Glutamatergic neuron (in vitro differentiated cells): ENCODE measurements at regions not wholly inside any gene's neighbourhood (a gene's known extent, or its start where the extent isn't known, plus 50 kb on each side); places are given as distances from the start of the nearest gene placed in this dataset.

Experiments used
- DNase-seq: peaks from one replicate; pipeline ENCODE4 v3.0.0; 2022
- H3K27ac Mint-ChIP-seq: one replicate; pipeline ENCODE4 v1.8.0; 2020; ENCODE audit warnings: mild to moderate bottlenecking, mixed read lengths, inconsistent platforms; ENCODE audit not compliant: unreplicated experiment
- H3K27me3 Mint-ChIP-seq: one replicate; pipeline ENCODE4 v1.8.0; 2020; ENCODE audit warnings: mild to moderate bottlenecking, moderate library complexity, mixed read lengths, inconsistent platforms; ENCODE audit not compliant: unreplicated experiment
- H3K36me3 Mint-ChIP-seq: one replicate; pipeline ENCODE4 v1.8.0; 2020; ENCODE audit warnings: mild to moderate bottlenecking, mixed read lengths, inconsistent platforms; ENCODE audit not compliant: unreplicated experiment
- H3K4me1 Mint-ChIP-seq: one replicate; pipeline ENCODE4 v1.8.0; 2020; ENCODE audit warnings: mild to moderate bottlenecking, low read depth, mixed read lengths, inconsistent platforms; ENCODE audit not compliant: unreplicated experiment
- H3K4me3 Mint-ChIP-seq: one replicate; pipeline ENCODE4 v1.8.0; 2020; ENCODE audit warnings: mild to moderate bottlenecking, mixed read lengths, inconsistent platforms; ENCODE audit not compliant: unreplicated experiment
- H3K9me3 Mint-ChIP-seq: one replicate; pipeline ENCODE4 v1.8.0; 2020; ENCODE audit warnings: mild to moderate bottlenecking, moderate library complexity, mixed read lengths, inconsistent platforms; ENCODE audit not compliant: unreplicated experiment
- TF ChIP-seq, protein P1 (sequence below): fragments of 200-600 bp; sonication (generic); IDR thresholded peaks from one replicate; pipeline ENCODE4 v1.5.0; 2021; ENCODE audit not compliant: partially characterized antibody, unreplicated experiment

- peaks cover 8% of the 10 kb centered on the region for H3K9me3 Mint-ChIP-seq
- H3K4me3 Mint-ChIP-seq, result no peak overlapping the region
- H3K36me3 Mint-ChIP-seq, result peaks cover 19% of the 10 kb centered on the region
- TF ChIP-seq, protein P1, sequence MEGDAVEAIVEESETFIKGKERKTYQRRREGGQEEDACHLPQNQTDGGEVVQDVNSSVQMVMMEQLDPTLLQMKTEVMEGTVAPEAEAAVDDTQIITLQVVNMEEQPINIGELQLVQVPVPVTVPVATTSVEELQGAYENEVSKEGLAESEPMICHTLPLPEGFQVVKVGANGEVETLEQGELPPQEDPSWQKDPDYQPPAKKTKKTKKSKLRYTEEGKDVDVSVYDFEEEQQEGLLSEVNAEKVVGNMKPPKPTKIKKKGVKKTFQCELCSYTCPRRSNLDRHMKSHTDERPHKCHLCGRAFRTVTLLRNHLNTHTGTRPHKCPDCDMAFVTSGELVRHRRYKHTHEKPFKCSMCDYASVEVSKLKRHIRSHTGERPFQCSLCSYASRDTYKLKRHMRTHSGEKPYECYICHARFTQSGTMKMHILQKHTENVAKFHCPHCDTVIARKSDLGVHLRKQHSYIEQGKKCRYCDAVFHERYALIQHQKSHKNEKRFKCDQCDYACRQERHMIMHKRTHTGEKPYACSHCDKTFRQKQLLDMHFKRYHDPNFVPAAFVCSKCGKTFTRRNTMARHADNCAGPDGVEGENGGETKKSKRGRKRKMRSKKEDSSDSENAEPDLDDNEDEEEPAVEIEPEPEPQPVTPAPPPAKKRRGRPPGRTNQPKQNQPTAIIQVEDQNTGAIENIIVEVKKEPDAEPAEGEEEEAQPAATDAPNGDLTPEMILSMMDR, result no peak
- no peaks in the 10 kb centered on the region for H3K4me1 Mint-ChIP-seq
- H3K27ac Mint-ChIP-seq, result no peak overlapping the region
- peaks cover 3% of the 10 kb centered on the region for H3K27me3 Mint-ChIP-seq
- no peak for DNase-seq
These were observed 1119.5 kb downstream of the PLA2G4A start for GRCh38 chr1:187948170-187948794.

- peaks cover 8% of the 10 kb centered on the region for H3K9me3 Mint-ChIP-seq
- peaks cover 19% of the 10 kb centered on the region for H3K36me3 Mint-ChIP-seq
- TF ChIP-seq, protein P1, result no peak
- no peak overlapping the region for H3K4me3 Mint-ChIP-seq
- no peaks in the 10 kb centered on the region for H3K4me1 Mint-ChIP-seq
- H3K27me3 Mint-ChIP-seq, result peaks cover 3% of the 10 kb centered on the region
- DNase-seq, result no peak
- no peak overlapping the region for H3K27ac Mint-ChIP-seq
These were observed 1120.8 kb downstream of the PLA2G4A start for GRCh38 chr1:187949567-187949966.

DNA sequence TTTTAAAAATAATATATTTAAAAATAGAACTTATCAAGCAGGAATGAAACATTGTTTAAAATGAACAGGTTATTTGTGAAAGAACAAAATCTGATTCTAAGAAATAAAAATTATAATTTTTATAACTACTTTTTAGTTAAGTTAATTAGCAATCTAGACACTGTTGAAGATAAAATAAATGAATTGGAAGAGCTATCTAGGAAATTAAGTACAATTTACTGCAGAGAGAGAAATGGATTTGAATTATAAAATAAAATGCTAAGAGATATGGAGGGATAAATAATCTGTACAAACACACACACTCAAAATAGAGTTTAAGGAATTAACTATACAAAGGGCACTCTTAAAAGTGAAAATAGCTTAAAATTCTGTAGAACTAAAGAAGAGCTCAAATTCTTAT lies 1123.1 kb downstream of the PLA2G4A start:
- Mint-ChIP-seq H3K4me3 (no peak overlapping the region), H3K27me3 (peaks cover 1% of the 10 kb centered on the region), H3K4me1 (no peaks in the 10 kb centered on the region), H3K36me3 (peaks cover 14% of the 10 kb centered on the region), H3K9me3 (peaks cover 5% of the 10 kb centered on the region), H3K27ac (no peak overlapping the region)
- DNase-seq, result no peak
- TF ChIP-seq, protein P1, result no peak

DNA sequence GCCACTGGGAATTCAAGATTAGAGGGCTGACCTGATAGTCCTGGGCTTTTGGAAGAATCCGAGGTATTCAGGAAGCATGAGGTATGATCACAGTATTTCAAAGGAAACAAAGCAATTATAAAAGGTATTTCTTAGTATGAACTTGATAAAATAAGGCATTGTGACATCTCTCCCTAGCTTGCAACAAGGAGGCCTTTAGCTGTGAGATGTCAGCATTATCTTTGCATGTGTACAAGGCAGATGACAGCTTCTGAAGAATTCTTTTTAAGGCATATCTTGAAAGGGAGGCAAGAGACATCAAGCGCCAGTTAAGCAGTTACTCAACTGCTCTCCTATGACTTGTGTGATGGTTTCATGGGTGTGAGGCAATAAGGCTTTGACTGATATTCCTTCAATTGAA lies 1123.7 kb downstream of the PLA2G4A start:
- peaks cover 5% of the 10 kb centered on the region for H3K9me3 Mint-ChIP-seq
- H3K4me3 Mint-ChIP-seq, result no peak overlapping the region
- TF ChIP-seq, protein P1, result no peak
- H3K27ac Mint-ChIP-seq, result no peak overlapping the region
- H3K27me3 Mint-ChIP-seq, result no peaks in the 10 kb centered on the region
- H3K4me1 Mint-ChIP-seq, result no peaks in the 10 kb centered on the region
- peaks cover 11% of the 10 kb centered on the region for H3K36me3 Mint-ChIP-seq
- DNase-seq, result no peak

DNA sequence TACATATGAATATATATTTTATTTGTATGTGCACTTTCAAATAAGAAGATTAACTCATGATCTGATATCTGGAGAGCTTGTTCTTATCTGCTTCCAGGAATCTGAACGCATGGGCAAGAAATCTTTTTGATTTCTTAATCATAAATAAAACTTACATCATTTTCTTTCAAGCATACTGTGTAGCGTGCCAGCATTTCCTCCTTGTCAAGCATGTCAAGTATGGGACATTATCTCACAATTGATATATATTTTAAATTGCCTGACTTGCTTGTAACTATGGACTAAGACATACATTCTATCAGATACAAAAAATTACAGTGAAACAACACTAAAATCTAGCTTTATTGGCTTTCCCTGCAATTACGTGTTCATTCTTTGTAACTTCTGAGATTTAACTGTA lies 1128.2 kb downstream of the PLA2G4A start:
- TF ChIP-seq, protein P1, result no peak
- no peak overlapping the region for H3K4me3 Mint-ChIP-seq
- peaks cover 4% of the 10 kb centered on the region for H3K36me3 Mint-ChIP-seq
- peaks cover 4% of the 10 kb centered on the region for H3K4me1 Mint-ChIP-seq
- H3K27ac Mint-ChIP-seq, result no peak overlapping the region
- DNase-seq, result no peak
- no peaks in the 10 kb centered on the region for H3K27me3 Mint-ChIP-seq
- peaks cover 3% of the 10 kb centered on the region for H3K9me3 Mint-ChIP-seq
